PFSK-1 (cell line): ENCODE measurements at regions not wholly inside any gene's neighbourhood (a gene's known extent, or its start where the extent isn't known, plus 50 kb on each side); places are given as distances from the start of the nearest gene placed in this dataset.

ENCODE experiments used
- POLR2AphosphoS5 ChIP-seq: IDR thresholded peaks from 2 replicates; pipeline ENCODE4 v1.6.1; 2012; ENCODE audit warnings: low read depth, mild to moderate bottlenecking, control low read depth, low read length, moderate library complexity
- REST ChIP-seq, 2 experiments: IDR thresholded peaks; 2 replicates each; pipeline versions ENCODE4 v1.6.1 to v1.8.0; 2011 to 2012; ENCODE audit warnings: low read depth in 2 of 2, low read length in 2 of 2, control low read depth in 1 of 2, inconsistent platforms in 1 of 2, mild to moderate bottlenecking in 1 of 2, moderate library complexity in 1 of 2; ENCODE audit not compliant: insufficient read depth in 1 of 2
- SIN3A ChIP-seq: IDR thresholded peaks from 2 replicates; pipeline ENCODE4 v1.6.1; 2012; ENCODE audit warnings: mild to moderate bottlenecking, low read length, moderate library complexity, borderline replicate concordance; ENCODE audit not compliant: insufficient read depth
- TAF1 ChIP-seq: IDR thresholded peaks from 2 replicates; pipeline ENCODE4 v1.6.1; 2012; ENCODE audit warnings: low read length, control low read depth, borderline replicate concordance; ENCODE audit not compliant: insufficient read depth

GRCh38 chr3:31132132-31132769 is 237.8 kb upstream of the GADL1 start:
- no peak for TF ChIP-seq SIN3A
- no peak for TF ChIP-seq POLR2AphosphoS5
- no peak for TF ChIP-seq REST (IDR thresholded peaks at IDR 0.05; ENCODE audit: insufficient read depth in 1 of 2, low read depth in 2 of 2, low read length in 2 of 2)
- TF ChIP-seq TAF1 = no peak
